ENCODE measurements at regions not wholly inside any gene's neighbourhood (a gene's known extent, or its start where the extent isn't known, plus 50 kb on each side); places are given as distances from the start of the nearest gene placed in this dataset.

- H3K27ac Mint-ChIP-seq (ENCODE audit: unreplicated experiment): no peak overlapping the region
- Histone ChIP-seq H3K4me2 (ENCODE audit: low read length) (no peak overlapping the region), H2AFZ (ENCODE audit: low read depth, low read length) (no peak overlapping the region), H3K27me3 (ENCODE audit: insufficient read depth, low read length) (no peaks in the 10 kb centered on the region), H3K27ac (ENCODE audit: low read depth, low read length) (no peak overlapping the region), H3K9ac (ENCODE audit: low read length) (no peak overlapping the region), H4K20me1 (ENCODE audit: insufficient read depth, low read length) (no peaks in the 10 kb centered on the region), H3K9me3 (ENCODE audit: insufficient read depth, low read depth, low read length) (peaks cover 6% of the 10 kb centered on the region), H3K36me3 (ENCODE audit: insufficient read depth, low read length) (no peaks in the 10 kb centered on the region), H3K4me3 (ENCODE audit: insufficient read depth, low read depth, low read length) (no peak overlapping the region), H3K79me2 (ENCODE audit: insufficient read depth, low read length) (no peaks in the 10 kb centered on the region), H3K4me1 (ENCODE audit: insufficient read depth, low read length) (no peaks in the 10 kb centered on the region)
- H3K36me3 Mint-ChIP-seq (ENCODE audit: low read depth, unreplicated experiment): no peaks in the 10 kb centered on the region
- no peak for TF ChIP-seq CTCF (IDR thresholded peaks at IDR 0.05; ENCODE audit: insufficient read depth, low read depth, low read length)
- TF ChIP-seq EZH2 (IDR thresholded peaks at IDR 0.05; ENCODE audit: insufficient read depth, low read length): no peak
- H3K27me3 Mint-ChIP-seq (ENCODE audit: low read depth, unreplicated experiment): no peaks in the 10 kb centered on the region
- H3K9me3 Mint-ChIP-seq (ENCODE audit: unreplicated experiment): peaks cover 4% of the 10 kb centered on the region
- H3K4me3 Mint-ChIP-seq (ENCODE audit: unreplicated experiment): no peak overlapping the region
- no peak for FAIRE-seq
- H3K4me1 Mint-ChIP-seq (ENCODE audit: low read depth, unreplicated experiment): no peaks in the 10 kb centered on the region
- DNase-seq (ENCODE audit: low read depth): no peak
These were observed 367.2 kb downstream of the FGFR2 start for GRCh38 chr10:121231079-121231478.

- Histone ChIP-seq H3K27ac (ENCODE audit: low read depth, low read length) (no peak overlapping the region), H4K20me1 (ENCODE audit: insufficient read depth, low read length) (no peaks in the 10 kb centered on the region), H3K4me1 (ENCODE audit: insufficient read depth, low read length) (no peaks in the 10 kb centered on the region), H3K36me3 (ENCODE audit: insufficient read depth, low read length) (no peaks in the 10 kb centered on the region), H3K9me3 (ENCODE audit: insufficient read depth, low read depth, low read length) (peaks cover 6% of the 10 kb centered on the region), H3K27me3 (ENCODE audit: insufficient read depth, low read length) (no peaks in the 10 kb centered on the region), H3K9ac (ENCODE audit: low read length) (no peak overlapping the region), H2AFZ (ENCODE audit: low read depth, low read length) (no peak overlapping the region), H3K79me2 (ENCODE audit: insufficient read depth, low read length) (no peaks in the 10 kb centered on the region), H3K4me2 (ENCODE audit: low read length) (no peak overlapping the region), H3K4me3 (ENCODE audit: insufficient read depth, low read depth, low read length) (no peak overlapping the region)
- Mint-ChIP-seq H3K27ac (ENCODE audit: unreplicated experiment) (no peak overlapping the region), H3K36me3 (ENCODE audit: low read depth, unreplicated experiment) (no peaks in the 10 kb centered on the region), H3K9me3 (ENCODE audit: unreplicated experiment) (peaks cover 11% of the 10 kb centered on the region), H3K4me1 (ENCODE audit: low read depth, unreplicated experiment) (no peaks in the 10 kb centered on the region), H3K27me3 (ENCODE audit: low read depth, unreplicated experiment) (no peaks in the 10 kb centered on the region), H3K4me3 (ENCODE audit: unreplicated experiment) (no peak overlapping the region)
- FAIRE-seq (no peak), DNase-seq (ENCODE audit: low read depth) (no peak)
- TF ChIP-seq EZH2 (IDR thresholded peaks at IDR 0.05; ENCODE audit: insufficient read depth, low read length) (no peak), CTCF (IDR thresholded peaks at IDR 0.05; ENCODE audit: insufficient read depth, low read depth, low read length) (no peak)
These were observed 365.8 kb downstream of the FGFR2 start for GRCh38 chr10:121232494-121232893.

- Mint-ChIP-seq H3K4me3 (ENCODE audit: unreplicated experiment) (no peak overlapping the region), H3K4me1 (ENCODE audit: low read depth, unreplicated experiment) (no peaks in the 10 kb centered on the region), H3K9me3 (ENCODE audit: unreplicated experiment) (peaks cover 11% of the 10 kb centered on the region), H3K27me3 (ENCODE audit: low read depth, unreplicated experiment) (peaks cover 2% of the 10 kb centered on the region), H3K36me3 (ENCODE audit: low read depth, unreplicated experiment) (no peaks in the 10 kb centered on the region), H3K27ac (ENCODE audit: unreplicated experiment) (no peak overlapping the region)
- Histone ChIP-seq H3K9me3 (ENCODE audit: insufficient read depth, low read depth, low read length) (peaks cover 8% of the 10 kb centered on the region), H3K9ac (ENCODE audit: low read length) (no peak overlapping the region), H3K4me2 (ENCODE audit: low read length) (no peak overlapping the region), H3K27ac (ENCODE audit: low read depth, low read length) (no peak overlapping the region), H2AFZ (ENCODE audit: low read depth, low read length) (no peak overlapping the region), H3K4me3 (ENCODE audit: insufficient read depth, low read depth, low read length) (no peak overlapping the region), H3K4me1 (ENCODE audit: insufficient read depth, low read length) (no peaks in the 10 kb centered on the region), H3K79me2 (ENCODE audit: insufficient read depth, low read length) (no peaks in the 10 kb centered on the region), H4K20me1 (ENCODE audit: insufficient read depth, low read length) (no peaks in the 10 kb centered on the region), H3K36me3 (ENCODE audit: insufficient read depth, low read length) (no peaks in the 10 kb centered on the region), H3K27me3 (ENCODE audit: insufficient read depth, low read length) (no peaks in the 10 kb centered on the region)
- TF ChIP-seq EZH2 (IDR thresholded peaks at IDR 0.05; ENCODE audit: insufficient read depth, low read length) (no peak), CTCF (IDR thresholded peaks at IDR 0.05; ENCODE audit: insufficient read depth, low read depth, low read length) (no peak)
- DNase-seq (ENCODE audit: low read depth) (no peak), FAIRE-seq (no peak)
These were observed 362.6 kb downstream of the FGFR2 start for GRCh38 chr10:121235692-121236091.

All from astrocyte (in vitro differentiated cells and primary cell).